Transverse colon (tissue), 4 donors: ENCODE measurements at regions not wholly inside any gene's neighbourhood (a gene's known extent, or its start where the extent isn't known, plus 50 kb on each side); places are given as distances from the start of the nearest gene placed in this dataset.

Source experiments
- EP300 ChIP-seq: sonication (generic); formaldehyde crosslinking; IDR thresholded peaks from one replicate; pipeline ENCODE4 v1.6.1; 2017; ENCODE audit warnings: antibody characterized with exemption, low read depth
- POLR2AphosphoS5 ChIP-seq, 3 donors: sonication (generic); formaldehyde crosslinking; IDR thresholded peaks; one replicate each; pipeline ENCODE4 v1.6.1; 2016; ENCODE audit warnings: antibody characterized with exemption in 3 of 3
- TF ChIP-seq, protein P1 (sequence below), 5 experiments: fragments of 200-600 bp in 3 of 5; fragments of 450-650 bp in 2 of 5; sonication (generic) in 3 of 5; IDR thresholded peaks; 1 replicate in 2 of 5; 2 replicates in 3 of 5; pipeline ENCODE4 v1.5.1; 2016 to 2017; ENCODE audit warnings: antibody characterized with exemption in 5 of 5, inconsistent platforms in 3 of 5, mild to moderate bottlenecking in 2 of 5, moderate library complexity in 1 of 5

DNA sequence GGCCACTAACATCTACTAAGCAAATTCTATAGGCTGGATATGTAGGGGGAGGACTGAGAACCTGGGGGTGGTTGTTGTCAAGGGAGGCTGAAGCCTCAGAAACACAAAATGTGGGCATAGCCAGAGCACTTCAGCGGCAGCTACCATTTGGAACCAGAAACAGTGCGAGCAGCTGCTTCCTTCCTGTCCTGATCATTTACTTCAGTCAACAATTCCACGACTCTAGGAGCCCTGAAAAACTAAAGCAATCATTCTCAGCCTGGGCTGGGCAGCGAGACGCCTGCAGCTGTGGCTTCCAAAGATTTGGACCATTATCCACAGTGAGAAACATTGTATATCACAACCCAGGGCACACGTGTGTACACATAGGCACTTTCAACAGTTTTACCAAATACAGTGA is 93.9 kb upstream of the WSCD1 start:
- TF ChIP-seq, protein P1, sequence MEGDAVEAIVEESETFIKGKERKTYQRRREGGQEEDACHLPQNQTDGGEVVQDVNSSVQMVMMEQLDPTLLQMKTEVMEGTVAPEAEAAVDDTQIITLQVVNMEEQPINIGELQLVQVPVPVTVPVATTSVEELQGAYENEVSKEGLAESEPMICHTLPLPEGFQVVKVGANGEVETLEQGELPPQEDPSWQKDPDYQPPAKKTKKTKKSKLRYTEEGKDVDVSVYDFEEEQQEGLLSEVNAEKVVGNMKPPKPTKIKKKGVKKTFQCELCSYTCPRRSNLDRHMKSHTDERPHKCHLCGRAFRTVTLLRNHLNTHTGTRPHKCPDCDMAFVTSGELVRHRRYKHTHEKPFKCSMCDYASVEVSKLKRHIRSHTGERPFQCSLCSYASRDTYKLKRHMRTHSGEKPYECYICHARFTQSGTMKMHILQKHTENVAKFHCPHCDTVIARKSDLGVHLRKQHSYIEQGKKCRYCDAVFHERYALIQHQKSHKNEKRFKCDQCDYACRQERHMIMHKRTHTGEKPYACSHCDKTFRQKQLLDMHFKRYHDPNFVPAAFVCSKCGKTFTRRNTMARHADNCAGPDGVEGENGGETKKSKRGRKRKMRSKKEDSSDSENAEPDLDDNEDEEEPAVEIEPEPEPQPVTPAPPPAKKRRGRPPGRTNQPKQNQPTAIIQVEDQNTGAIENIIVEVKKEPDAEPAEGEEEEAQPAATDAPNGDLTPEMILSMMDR (IDR thresholded peaks at IDR 0.05): no peak
- TF ChIP-seq POLR2AphosphoS5 (IDR thresholded peaks at IDR 0.05) (no peak), EP300 (no peak)
